CD4-positive, alpha-beta memory T cell (primary cell): ENCODE measurements at regions not wholly inside any gene's neighbourhood (a gene's known extent, or its start where the extent isn't known, plus 50 kb on each side); places are given as distances from the start of the nearest gene placed in this dataset.

Experiments used
- CTCF ChIA-PET: fragments of 350-600 bp; sonication (Branson Sonifier 250); formaldehyde crosslinking; loops from one replicate; lab custom pipeline; 2021; ENCODE audit warnings: inconsistent platforms; ENCODE audit not compliant: partially characterized antibody; lab: Charles Lee
- POLR2A ChIA-PET: fragments of 350-600 bp; sonication (Branson Sonifier 250); formaldehyde crosslinking; loops from one replicate; lab custom pipeline; 2021; ENCODE audit not compliant: partially characterized antibody; lab: Charles Lee
- DNase-seq, 5 donors: peaks; one replicate each; pipeline versions ENCODE4 v3.0.0 to v3.0.0-alpha.2; 2020 to 2022; ENCODE audit warnings: mixed read lengths in 1 of 5
- H3K27ac ChIP-seq: one replicate; pipeline ENCODE4 v1.7.0; 2013; ENCODE audit warnings: low read depth, low read length
- H3K27me3 ChIP-seq: 2 replicates; pipeline ENCODE4 v1.7.0; 2013; ENCODE audit warnings: mild to moderate bottlenecking, low read length, moderate library complexity; ENCODE audit not compliant: insufficient read depth
- H3K36me3 ChIP-seq: 2 replicates; pipeline ENCODE4 v1.7.0; 2013; ENCODE audit warnings: mild to moderate bottlenecking, low read length, moderate library complexity; ENCODE audit not compliant: insufficient read depth
- H3K4me1 ChIP-seq: 2 replicates; pipeline ENCODE4 v1.7.0; 2013; ENCODE audit warnings: mild to moderate bottlenecking, low read length, moderate library complexity; ENCODE audit not compliant: insufficient read depth
- H3K4me3 ChIP-seq, 2 donors: one replicate each; pipeline ENCODE4 v1.7.0; 2013; ENCODE audit warnings: low read length in 2 of 2, mild to moderate bottlenecking in 1 of 2
- H3K9me3 ChIP-seq, 2 donors: one replicate each; pipeline ENCODE4 v1.7.0; 2013; ENCODE audit warnings: low read length in 2 of 2, control low read depth in 1 of 2; ENCODE audit not compliant: control insufficient read depth in 1 of 2
- H3K27ac Mint-ChIP-seq, 7 donors: one replicate each; pipeline ENCODE4 v1.8.0; 2020 to 2021; ENCODE audit warnings: mixed read lengths in 7 of 7, mild to moderate bottlenecking in 6 of 7, inconsistent platforms in 3 of 7, moderate library complexity in 3 of 7
- H3K27me3 Mint-ChIP-seq, 2 donors: one replicate each; pipeline ENCODE4 v1.8.0; 2020 to 2021; ENCODE audit warnings: mixed read lengths in 2 of 2
- H3K36me3 Mint-ChIP-seq, 2 donors: one replicate each; pipeline ENCODE4 v1.8.0; 2020 to 2021; ENCODE audit warnings: mixed read lengths in 2 of 2, inconsistent platforms in 1 of 2, mild to moderate bottlenecking in 1 of 2
- H3K4me1 Mint-ChIP-seq, 4 donors: one replicate each; pipeline ENCODE4 v1.8.0; 2020 to 2021; ENCODE audit warnings: mixed read lengths in 4 of 4, mild to moderate bottlenecking in 1 of 4
- H3K4me3 Mint-ChIP-seq, 8 donors: one replicate each; pipeline ENCODE4 v1.8.0; 2020 to 2021; ENCODE audit warnings: mixed read lengths in 8 of 8, mild to moderate bottlenecking in 7 of 8, moderate library complexity in 6 of 8, inconsistent platforms in 3 of 8
- H3K9me3 Mint-ChIP-seq, 8 donors: one replicate each; pipeline ENCODE4 v1.8.0; 2020 to 2021; ENCODE audit warnings: mixed read lengths in 8 of 8, mild to moderate bottlenecking in 5 of 8, inconsistent platforms in 3 of 8, moderate library complexity in 1 of 8
- intact Hi-C: fragments of 100-400 bp; cut with micrococcal nuclease; formaldehyde crosslinking; loops from one replicate; pipeline ENCODE4 v1.15.1; 2023

GRCh38 chr10:6817770-6818169 lies 237.7 kb upstream of the PRKCQ start:
- Mint-ChIP-seq H3K27me3 (peaks cover 15 to 25% of the 10 kb centered on the region in 2 donors), H3K4me1 (no peaks in the 10 kb centered on the region), H3K4me3 (no peak overlapping the region), H3K36me3 (no peaks in the 10 kb centered on the region), H3K9me3 (no peaks in the 10 kb centered on the region), H3K27ac (no peak overlapping the region)
- POLR2A ChIA-PET: no interaction called here
- H3K27ac ChIP-seq: no peak overlapping the region
- no peak for DNase-seq
- H3K4me3 ChIP-seq: no peak overlapping the region
- no peaks in the 10 kb centered on the region for H3K27me3 ChIP-seq
- H3K4me1 ChIP-seq: no peaks in the 10 kb centered on the region
- no peaks in the 10 kb centered on the region for H3K9me3 ChIP-seq
- no peaks in the 10 kb centered on the region for H3K36me3 ChIP-seq
- intact Hi-C loops: no loop called here
- CTCF ChIA-PET: no interaction called here

- H3K9me3 Mint-ChIP-seq: peaks cover 0 to 4% (median 0%) of the 10 kb centered on the region in 8 donors
- intact Hi-C loops: no loop called here
- no peak overlapping the region for H3K27ac ChIP-seq
- H3K4me1 Mint-ChIP-seq: no peaks in the 10 kb centered on the region
- H3K36me3 Mint-ChIP-seq: no peaks in the 10 kb centered on the region
- H3K4me1 ChIP-seq: no peaks in the 10 kb centered on the region
- ChIA-PET POLR2A (no interaction called here), CTCF (no interaction called here)
- no peak overlapping the region for H3K4me3 Mint-ChIP-seq
- no peak for DNase-seq
- H3K27me3 ChIP-seq: no peaks in the 10 kb centered on the region
- no peaks in the 10 kb centered on the region for H3K36me3 ChIP-seq
- H3K9me3 ChIP-seq: no peaks in the 10 kb centered on the region
- H3K27ac Mint-ChIP-seq: no peak overlapping the region
- peaks cover 30 to 39% of the 10 kb centered on the region in 2 donors for H3K27me3 Mint-ChIP-seq
- H3K4me3 ChIP-seq: no peak overlapping the region
Observed at GRCh38 chr10:6815346-6815745, 235.3 kb upstream of the PRKCQ start.

- Mint-ChIP-seq H3K36me3 (no peaks in the 10 kb centered on the region), H3K4me3 (no peak overlapping the region), H3K27me3 (peaks cover 26 to 36% of the 10 kb centered on the region in 2 donors), H3K9me3 (peaks cover 0 to 8% (median 3%) of the 10 kb centered on the region in 8 donors), H3K27ac (no peak overlapping the region), H3K4me1 (no peaks in the 10 kb centered on the region)
- Histone ChIP-seq H3K4me1 (no peaks in the 10 kb centered on the region), H3K27me3 (no peaks in the 10 kb centered on the region), H3K4me3 (no peak overlapping the region), H3K27ac (no peak overlapping the region), H3K9me3 (no peaks in the 10 kb centered on the region), H3K36me3 (no peaks in the 10 kb centered on the region)
- no peak for DNase-seq
- ChIA-PET CTCF (no interaction called here), POLR2A (no interaction called here)
- intact Hi-C loops: no loop called here
Observed at GRCh38 chr10:6813856-6814255, 233.8 kb upstream of the PRKCQ start.

GRCh38 chr10:6813306-6813705 lies 233.2 kb upstream of the PRKCQ start:
- H3K36me3 ChIP-seq: no peaks in the 10 kb centered on the region
- Mint-ChIP-seq H3K4me3 (no peak overlapping the region), H3K36me3 (no peaks in the 10 kb centered on the region), H3K9me3 (peaks cover 0 to 11% (median 3%) of the 10 kb centered on the region in 8 donors), H3K27me3 (peaks cover 28 to 34% of the 10 kb centered on the region in 2 donors), H3K27ac (no peak overlapping the region), H3K4me1 (no peaks in the 10 kb centered on the region)
- no peaks in the 10 kb centered on the region for H3K9me3 ChIP-seq
- ChIA-PET POLR2A (no interaction called here), CTCF (no interaction called here)
- no peak overlapping the region for H3K27ac ChIP-seq
- no peak overlapping the region for H3K4me3 ChIP-seq
- no peak for DNase-seq
- H3K4me1 ChIP-seq: no peaks in the 10 kb centered on the region
- intact Hi-C loops: no loop called here
- no peaks in the 10 kb centered on the region for H3K27me3 ChIP-seq

GRCh38 chr10:6811153-6811552 lies 231.1 kb upstream of the PRKCQ start:
- Mint-ChIP-seq H3K9me3 (peaks cover 0 to 11% (median 3%) of the 10 kb centered on the region in 8 donors), H3K36me3 (no peaks in the 10 kb centered on the region), H3K4me3 (no peak overlapping the region), H3K27me3 (peaks cover 26 to 32% of the 10 kb centered on the region in 2 donors), H3K27ac (no peak overlapping the region), H3K4me1 (no peaks in the 10 kb centered on the region)
- Histone ChIP-seq H3K27me3 (no peaks in the 10 kb centered on the region), H3K4me1 (no peaks in the 10 kb centered on the region), H3K9me3 (no peaks in the 10 kb centered on the region), H3K4me3 (no peak overlapping the region), H3K27ac (no peak overlapping the region), H3K36me3 (no peaks in the 10 kb centered on the region)
- ChIA-PET POLR2A (no interaction called here), CTCF (no interaction called here)
- intact Hi-C loops: no loop called here
- DNase-seq: no peak

GRCh38 chr10:6803427-6803783 lies 223.3 kb upstream of the PRKCQ start:
- H3K9me3 Mint-ChIP-seq: peaks cover 0 to 7% (median 0%) of the 10 kb centered on the region in 8 donors
- no peaks in the 10 kb centered on the region for H3K4me1 Mint-ChIP-seq
- H3K27me3 Mint-ChIP-seq: peaks cover 8 to 9% of the 10 kb centered on the region in 2 donors
- no peak overlapping the region for H3K4me3 Mint-ChIP-seq
- Histone ChIP-seq H3K27me3 (no peaks in the 10 kb centered on the region), H3K4me3 (no peak overlapping the region), H3K27ac (no peak overlapping the region), H3K36me3 (no peaks in the 10 kb centered on the region), H3K4me1 (no peaks in the 10 kb centered on the region), H3K9me3 (no peaks in the 10 kb centered on the region)
- DNase-seq: no peak
- ChIA-PET CTCF (no interaction called here), POLR2A (no interaction called here)
- intact Hi-C loops: no loop called here
- no peaks in the 10 kb centered on the region for H3K36me3 Mint-ChIP-seq
- H3K27ac Mint-ChIP-seq: no peak overlapping the region

GRCh38 chr10:6802759-6803426 lies 222.8 kb upstream of the PRKCQ start:
- DNase-seq: no peak
- Mint-ChIP-seq H3K36me3 (no peaks in the 10 kb centered on the region), H3K27me3 (peaks cover 8 to 9% of the 10 kb centered on the region in 2 donors), H3K27ac (no peak overlapping the region), H3K9me3 (peaks cover 0 to 7% (median 0%) of the 10 kb centered on the region in 8 donors), H3K4me3 (no peak overlapping the region), H3K4me1 (no peaks in the 10 kb centered on the region)
- no peak overlapping the region for H3K4me3 ChIP-seq
- H3K9me3 ChIP-seq: no peaks in the 10 kb centered on the region
- H3K27me3 ChIP-seq: no peaks in the 10 kb centered on the region
- POLR2A ChIA-PET: no interaction called here
- H3K27ac ChIP-seq: no peak overlapping the region
- no peaks in the 10 kb centered on the region for H3K36me3 ChIP-seq
- CTCF ChIA-PET: no interaction called here
- intact Hi-C loops: no loop called here
- no peaks in the 10 kb centered on the region for H3K4me1 ChIP-seq
